Fibroblast of skin of back (primary cell): ENCODE measurements at regions not wholly inside any gene's neighbourhood (a gene's known extent, or its start where the extent isn't known, plus 50 kb on each side); places are given as distances from the start of the nearest gene placed in this dataset.
"Not testable (repeated sequence)": the region's sequence is repeated elsewhere in the genome, so short reads cannot be mapped to it uniquely, and the experiment has no call there.

ENCODE experiments used
- DNase-seq: peaks from one replicate; pipeline ENCODE4 v3.0.0-alpha.2; 2013

DNA sequence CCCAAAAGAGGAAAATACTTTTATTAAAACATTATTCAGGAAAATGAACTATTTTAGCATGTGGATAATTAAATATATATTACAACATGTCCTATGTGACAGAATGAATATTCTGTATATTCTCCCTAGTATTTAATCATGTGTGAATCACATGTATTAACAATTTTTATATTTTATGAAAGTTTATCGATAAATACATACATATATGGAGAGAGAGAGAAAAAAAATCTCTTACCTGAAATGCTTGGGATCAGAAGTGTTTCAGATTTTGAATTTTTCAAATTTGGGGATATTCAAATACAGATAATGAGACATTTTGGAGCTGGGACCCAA lies 228.6 kb upstream of the RBBP8 start:
- no peak for DNase-seq

DNA sequence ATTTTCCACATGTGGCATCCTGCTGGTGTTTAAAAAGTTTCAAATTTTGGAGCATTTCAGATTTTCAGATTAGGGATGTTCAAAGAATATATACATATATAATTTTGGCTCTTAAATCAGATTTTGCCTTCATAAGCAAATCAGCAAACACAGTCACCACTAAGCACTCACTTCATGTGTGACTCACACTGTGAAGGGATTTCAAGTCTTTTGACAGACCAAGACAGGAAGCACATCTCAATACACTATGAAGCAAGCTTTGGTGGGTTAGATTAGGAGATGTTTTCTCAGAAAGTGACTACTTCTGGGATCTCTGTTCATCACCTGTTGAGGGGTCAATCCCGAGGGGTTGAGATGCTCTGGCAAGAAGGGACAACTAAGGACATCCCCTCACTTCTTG lies 227.8 kb upstream of the RBBP8 start:
- peak; percentile 82 for DNase-seq

DNA sequence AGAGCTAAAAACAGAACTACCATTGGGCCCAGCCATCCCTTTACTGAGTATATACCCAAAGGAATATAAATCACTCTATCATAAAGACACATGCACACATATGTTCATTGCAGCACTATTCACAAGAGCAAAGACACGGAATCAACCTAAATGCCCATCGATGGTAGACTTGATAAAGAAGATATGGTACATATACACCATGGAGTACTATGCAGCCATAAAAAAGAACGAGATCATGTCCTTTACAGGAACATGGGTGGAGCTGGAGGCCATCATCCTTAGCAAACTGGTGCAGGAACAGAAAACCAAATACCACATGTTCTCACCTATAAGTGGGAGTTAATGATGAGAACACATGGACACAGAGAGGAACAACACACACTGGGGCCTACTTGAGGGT lies 227.1 kb upstream of the RBBP8 start:
- not testable (repeated sequence) for DNase-seq

DNA sequence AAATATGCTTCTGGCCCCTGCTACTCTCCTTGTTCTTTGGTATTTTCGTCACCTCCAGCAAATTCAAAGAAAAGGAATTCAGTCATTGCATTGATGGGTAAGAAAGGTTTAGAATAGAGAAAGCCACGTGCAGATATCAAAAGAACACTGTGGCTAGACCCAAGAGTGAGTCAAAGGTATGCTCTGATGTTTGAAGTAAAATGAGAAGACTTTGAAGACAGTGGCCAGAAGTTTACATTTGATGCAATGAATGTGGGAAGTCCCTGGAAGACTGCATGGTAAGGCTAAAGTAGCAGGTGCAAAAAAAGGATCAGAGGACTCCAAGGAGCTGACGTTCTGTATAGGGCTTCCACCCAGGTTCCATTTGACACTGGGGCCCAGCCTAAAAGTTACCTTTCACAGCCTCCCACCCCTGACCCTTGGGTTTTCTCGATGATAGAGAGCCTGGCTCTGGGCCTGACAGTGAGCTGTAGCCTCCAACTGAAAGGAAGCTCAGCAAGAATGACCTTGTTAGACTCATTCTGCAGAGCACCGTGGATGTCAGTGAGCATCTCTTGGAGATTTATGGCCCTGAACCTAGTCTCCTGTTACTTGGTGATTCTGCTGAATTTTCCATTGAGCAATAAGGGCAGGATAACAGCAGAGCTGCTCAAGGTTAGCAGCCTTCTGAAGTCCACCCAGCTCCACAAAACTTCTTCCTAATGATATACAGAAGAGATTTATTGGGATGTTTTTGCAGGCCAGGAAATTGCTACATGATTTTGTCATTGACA lies 223.7 kb upstream of the RBBP8 start:
- no peak for DNase-seq

- no peak for DNase-seq
These were observed 222.4 kb upstream of the RBBP8 start for GRCh38 chr18:22710673-22711191.

- DNase-seq: peak; percentile 44
These were observed 221.9 kb upstream of the RBBP8 start for GRCh38 chr18:22711192-22711685.

DNA sequence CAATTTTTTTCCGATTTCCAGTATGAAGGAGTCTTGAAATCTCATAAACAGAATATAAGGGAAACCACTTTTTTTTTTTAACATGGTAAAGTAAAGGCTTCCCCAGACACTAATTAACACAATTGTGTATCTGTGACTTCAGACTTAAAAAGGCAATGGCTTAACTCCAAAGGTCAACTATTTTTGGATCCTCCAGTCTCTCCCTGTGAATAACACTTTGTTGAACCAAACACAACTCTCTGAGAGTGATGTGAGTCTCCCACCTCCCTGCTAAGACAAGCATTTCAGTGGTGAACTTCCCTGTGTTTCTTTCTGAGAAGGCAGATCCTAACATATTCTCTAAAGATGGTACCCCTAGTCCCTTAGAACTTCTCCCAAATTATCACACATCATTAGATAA lies 219.6 kb upstream of the RBBP8 start:
- no peak for DNase-seq

DNA sequence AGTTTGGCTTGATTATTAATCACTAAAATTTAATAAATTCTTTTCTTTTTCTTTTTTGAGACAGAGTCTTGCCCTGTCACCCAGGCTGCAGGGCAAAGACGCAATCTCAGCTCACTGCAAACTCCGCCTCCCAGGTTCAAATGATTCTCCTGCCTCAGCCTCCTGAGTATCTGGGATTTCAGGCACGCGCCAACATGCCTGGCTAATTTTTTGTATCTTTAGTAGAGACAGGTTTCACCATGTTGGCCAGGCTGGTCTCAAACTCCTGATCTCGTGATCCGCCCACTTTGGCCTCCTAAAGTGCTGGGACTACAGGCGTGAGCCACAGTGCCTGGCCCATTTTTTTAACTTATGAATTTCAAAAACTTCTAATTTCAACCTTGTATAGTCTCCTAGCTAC lies 215.6 kb upstream of the RBBP8 start:
- not testable (repeated sequence) for DNase-seq

- DNase-seq: no peak
These were observed 209.9 kb upstream of the RBBP8 start for GRCh38 chr18:22723221-22723620.

DNA sequence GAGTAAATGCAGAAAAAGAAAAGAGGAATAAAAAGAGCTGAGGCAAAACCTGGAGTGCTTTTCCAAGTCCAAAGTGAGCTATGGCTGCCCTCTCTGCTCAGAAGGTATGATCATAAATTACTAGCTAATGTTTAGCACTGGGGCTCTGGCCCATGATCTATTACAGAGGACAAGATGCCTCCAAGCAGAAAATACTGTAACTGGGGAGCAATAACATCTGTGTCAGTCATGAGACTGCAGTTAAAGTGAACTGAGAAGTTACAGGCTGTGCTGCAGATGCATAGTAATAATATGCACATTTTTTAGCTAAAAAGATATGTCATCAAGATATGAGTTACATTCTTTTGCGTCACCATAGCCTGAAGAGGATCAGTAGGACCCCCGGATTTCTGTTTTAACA lies 209.4 kb upstream of the RBBP8 start:
- no peak for DNase-seq

- DNase-seq: no peak
These were observed 206.7 kb upstream of the RBBP8 start for GRCh38 chr18:22726469-22726868.

DNA sequence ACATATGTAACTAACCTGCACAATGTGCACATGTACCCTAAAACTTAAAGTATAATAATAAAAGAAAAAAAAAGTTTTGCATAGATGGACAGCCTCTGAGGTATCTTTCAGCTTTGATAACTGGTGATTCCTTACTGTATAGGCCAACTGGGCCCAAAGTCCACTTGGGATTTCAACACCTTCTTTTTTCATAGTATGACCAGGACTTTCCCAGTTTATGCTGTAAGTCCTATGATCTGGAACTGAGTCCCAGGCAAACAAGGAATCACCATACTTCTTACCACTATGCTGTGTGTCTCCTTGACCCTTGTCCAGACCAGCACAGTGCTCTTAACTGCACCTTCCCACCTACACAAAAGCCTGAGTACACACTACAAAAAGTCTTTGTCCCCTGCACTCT lies 205.1 kb upstream of the RBBP8 start:
- no peak for DNase-seq

- no peak for DNase-seq
These were observed 204.5 kb upstream of the RBBP8 start for GRCh38 chr18:22728481-22729105.

DNA sequence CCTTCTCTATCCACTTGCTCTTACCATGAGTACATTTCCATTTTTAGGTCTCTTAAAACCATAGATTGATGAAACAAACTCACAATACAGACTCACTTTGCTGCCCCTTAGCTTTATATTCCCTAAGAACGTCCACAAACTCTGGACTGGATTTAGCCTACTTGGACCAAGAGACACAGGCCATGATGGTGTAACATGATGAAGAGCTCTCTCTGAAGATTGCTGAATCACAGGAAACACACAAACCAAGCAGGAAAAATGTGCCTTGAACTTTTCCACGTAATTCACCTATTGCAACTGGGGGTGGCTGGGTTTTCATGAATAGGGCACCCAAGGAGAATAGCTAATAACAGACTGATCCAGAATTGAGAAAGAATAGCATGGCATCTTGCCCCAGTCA lies 201.7 kb upstream of the RBBP8 start:
- DNase-seq: no peak

- no peak for DNase-seq
These were observed 198.9 kb upstream of the RBBP8 start for GRCh38 chr18:22734105-22734661.

GRCh38 chr18:22734791-22735627 lies 198.1 kb upstream of the RBBP8 start:
- peak; percentile 60 for DNase-seq

DNA sequence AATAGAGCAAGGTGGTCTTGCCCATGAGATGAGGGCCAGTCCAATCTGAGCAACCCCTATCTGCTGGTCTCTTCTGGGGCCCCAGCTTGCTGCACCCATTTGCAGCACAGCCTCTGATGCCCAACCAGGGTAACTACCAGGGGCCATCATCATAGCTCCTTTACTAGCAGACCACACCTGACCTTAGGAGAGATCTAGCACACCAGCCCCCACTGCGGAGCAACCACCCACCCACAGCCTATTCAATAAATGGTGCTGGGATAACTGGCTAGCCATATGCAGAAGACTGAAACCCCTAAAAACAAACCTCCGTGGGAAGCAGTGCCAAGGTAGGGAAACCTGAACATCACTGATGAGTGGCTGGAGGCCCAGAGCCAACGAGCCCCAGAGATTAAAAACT lies 196.1 kb upstream of the RBBP8 start:
- no peak for DNase-seq

DNA sequence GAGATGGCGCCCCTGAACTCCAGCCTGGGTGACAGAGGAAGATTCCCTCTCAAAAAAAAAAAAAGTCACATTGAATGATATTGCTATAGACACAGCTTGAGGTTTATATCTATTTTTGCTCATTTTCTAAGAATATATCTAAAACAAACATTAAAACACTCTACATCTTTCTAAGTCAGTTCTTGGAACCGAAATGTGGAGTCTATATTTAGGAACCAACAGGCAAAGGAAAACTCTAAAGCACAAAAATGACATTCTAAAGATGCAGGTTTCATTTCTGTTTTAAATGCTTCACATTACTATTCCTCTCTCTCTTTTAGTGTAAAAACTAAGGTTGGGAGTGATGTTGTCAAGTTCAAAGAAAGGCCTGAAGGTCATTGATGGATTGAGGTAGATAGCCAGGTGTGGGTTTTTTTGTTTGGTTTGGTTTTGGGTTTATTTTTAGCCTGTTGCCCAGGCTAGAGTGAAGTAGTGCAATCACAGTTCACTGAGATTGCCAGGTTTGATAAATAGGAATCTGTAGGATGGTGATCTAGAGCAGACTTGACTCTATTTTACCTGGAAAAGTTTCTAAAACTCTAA lies 194.0 kb upstream of the RBBP8 start:
- DNase-seq: no peak

DNA sequence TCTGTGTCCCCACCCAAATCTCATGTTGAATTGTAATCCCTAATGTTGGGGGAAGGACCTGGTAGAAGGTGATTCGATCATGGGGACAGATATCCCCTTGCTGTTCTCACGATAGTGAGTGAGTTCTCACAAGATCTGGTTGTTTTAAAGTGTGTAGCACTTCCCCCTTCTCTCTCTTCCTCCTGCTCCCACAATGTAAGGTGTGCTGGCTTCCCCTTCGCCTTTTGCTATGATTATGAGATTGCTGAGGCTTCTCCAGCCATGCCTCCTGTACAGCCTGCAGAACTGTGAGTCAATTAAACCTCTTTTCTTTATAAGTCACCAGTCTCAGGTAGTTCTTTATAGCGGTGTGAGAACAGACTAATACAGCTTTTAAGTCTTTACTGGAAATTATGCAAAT lies 193.3 kb upstream of the RBBP8 start:
- no peak for DNase-seq

DNA sequence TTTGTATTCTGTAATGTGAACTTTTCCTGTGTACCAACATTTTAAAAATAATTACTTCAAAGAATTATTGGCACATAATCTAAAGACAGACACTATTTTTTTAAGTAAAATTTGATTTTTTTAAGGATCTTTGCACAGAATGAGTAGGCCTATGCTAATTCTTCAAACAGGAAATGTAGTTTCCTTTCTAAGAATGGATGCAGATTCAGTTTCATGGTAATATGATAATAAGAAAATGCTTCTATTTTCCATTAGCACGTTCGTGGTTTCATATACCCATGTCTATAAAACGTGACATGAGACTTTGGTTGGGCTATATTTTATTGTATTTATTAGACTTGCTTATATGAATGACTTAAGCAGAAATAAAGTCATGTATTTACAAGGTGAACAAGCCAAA lies 191.8 kb upstream of the RBBP8 start:
- no peak for DNase-seq

DNA sequence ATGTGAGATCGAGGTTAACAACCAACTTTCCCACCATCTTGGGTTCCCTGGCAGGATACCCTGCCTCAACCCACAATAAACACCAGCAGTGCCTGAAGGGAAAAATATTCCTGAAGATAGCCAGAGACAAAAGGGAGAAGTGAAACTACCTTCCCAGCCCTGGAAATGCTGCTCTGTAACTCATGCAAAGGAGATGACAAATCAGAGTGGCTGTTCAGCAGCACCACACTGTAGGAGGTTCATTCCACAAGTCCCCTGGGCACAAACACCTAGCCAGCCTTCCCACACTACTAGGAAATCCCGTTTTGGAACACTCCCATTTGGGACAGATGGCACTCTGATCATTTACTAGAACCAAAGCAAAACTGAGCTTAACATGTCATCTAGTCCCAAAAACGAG lies 190.7 kb upstream of the RBBP8 start:
- DNase-seq: peak; percentile 17

DNA sequence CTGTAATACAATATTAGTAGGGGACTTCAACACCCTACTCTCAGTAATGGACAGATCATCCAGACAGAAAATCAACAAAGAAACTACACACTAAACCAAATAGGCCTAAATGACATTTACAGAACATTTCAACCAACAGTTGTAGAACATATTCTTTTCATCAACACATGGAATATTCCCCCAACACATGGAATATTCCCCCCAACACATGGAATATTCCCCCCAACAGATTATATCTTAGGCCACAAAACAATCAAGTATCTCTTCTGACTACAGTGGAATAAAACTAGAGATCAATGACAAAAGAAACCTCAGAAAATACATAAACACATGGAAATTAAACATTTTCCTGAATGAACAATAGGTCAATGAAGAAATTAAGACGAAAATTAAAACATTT lies 187.2 kb upstream of the RBBP8 start:
- DNase-seq: no peak

GRCh38 chr18:22752014-22752413 lies 181.1 kb upstream of the RBBP8 start:
- DNase-seq: no peak
